H1 (cell line): ENCODE measurements at regions not wholly inside any gene's neighbourhood (a gene's known extent, or its start where the extent isn't known, plus 50 kb on each side); places are given as distances from the start of the nearest gene placed in this dataset.

Source experiments
- CBX8 ChIP-seq: fragments of 300-800, 300-1000 bp; sonication (generic); IDR thresholded peaks from 2 replicates; pipeline ENCODE4 v1.7.1; 2016; ENCODE audit warnings: low read depth, low read length, borderline replicate concordance
- CHD7 ChIP-seq: fragments of 300-600 bp; sonication (generic); IDR thresholded peaks from 2 replicates; pipeline ENCODE4 v1.7.1; 2012; ENCODE audit warnings: low read length, moderate library complexity, mild to moderate bottlenecking, inconsistent platforms; ENCODE audit not compliant: insufficient replicate concordance
- TAF1 ChIP-seq: IDR thresholded peaks from 2 replicates; pipeline ENCODE4 v1.6.1; 2011; ENCODE audit warnings: mild to moderate bottlenecking, low read depth, low read length
- TF ChIP-seq, protein P1 (sequence below): IDR thresholded peaks from 2 replicates; pipeline ENCODE4 v1.6.1; 2011; ENCODE audit warnings: low read depth, mild to moderate bottlenecking, low read length; ENCODE audit not compliant: insufficient read depth

DNA sequence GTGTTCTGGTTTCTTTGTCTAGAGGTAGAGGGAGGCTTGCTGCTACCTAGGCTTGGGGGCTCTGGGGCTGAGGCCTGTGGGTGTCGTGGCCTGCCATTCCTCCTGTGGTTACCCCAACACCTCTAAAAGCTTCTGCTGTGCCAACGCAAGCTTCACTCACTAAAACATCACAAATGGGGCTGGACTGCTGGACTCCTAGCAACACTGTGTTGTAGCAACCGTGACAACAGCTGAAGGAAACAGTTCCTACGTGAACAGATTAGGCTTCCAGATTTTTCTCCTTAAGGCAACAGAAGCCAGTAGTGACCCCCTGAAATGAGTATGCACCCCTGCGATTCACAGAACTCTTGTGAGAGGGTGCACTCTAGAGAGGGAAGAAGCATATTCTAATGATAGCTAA is 138.3 kb upstream of the TEX13D start (continued):
- TF ChIP-seq CHD7 (no peak), TAF1 (no peak), CBX8 (no peak)
- TF ChIP-seq, protein P1, sequence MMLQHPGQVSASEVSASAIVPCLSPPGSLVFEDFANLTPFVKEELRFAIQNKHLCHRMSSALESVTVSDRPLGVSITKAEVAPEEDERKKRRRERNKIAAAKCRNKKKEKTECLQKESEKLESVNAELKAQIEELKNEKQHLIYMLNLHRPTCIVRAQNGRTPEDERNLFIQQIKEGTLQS = no peak
